Endothelial cell of umbilical vein (primary cell): ENCODE measurements at regions not wholly inside any gene's neighbourhood (a gene's known extent, or its start where the extent isn't known, plus 50 kb on each side); places are given as distances from the start of the nearest gene placed in this dataset.

Experiments
- BruUV-seq: library from RNA; stranded (reverse); fragments of 400-500 nt; replicated peaks from 2 replicates; lab custom pipeline; 2021; lab: Mats Ljungman, UMichigan
- CTCF ChIA-PET: fragments of 300-600, 350-600 bp; sonication (Branson Sonifier 250); formaldehyde crosslinking; loops from one replicate; lab custom pipeline; 2021; ENCODE audit warnings: antibody characterized with exemption, inconsistent platforms; lab: Charles Lee
- POLR2A ChIA-PET: fragments of 300-600, 350-600 bp; sonication (Branson Sonifier 250); formaldehyde crosslinking; loops from one replicate; lab custom pipeline; 2021; ENCODE audit warnings: antibody characterized with exemption, inconsistent platforms; lab: Charles Lee
- DNase-seq: peaks from one replicate; pipeline ENCODE4 v3.0.0-alpha.2; 2011; ENCODE audit warnings: low read depth, low spot score
- FAIRE-seq: peaks from 2 replicates; lab custom pipeline; 2011; peaks lifted over from hg19 to GRCh38; lab: Jason Lieb, UNC
- H2AFZ ChIP-seq: 2 replicates; pipeline ENCODE4 v1.6.0; 2012; ENCODE audit warnings: low read depth, low read length, control low read depth, inconsistent platforms
- H3K27ac ChIP-seq: 2 replicates; pipeline ENCODE4 v1.5.1; 2011; ENCODE audit warnings: low read depth, mild to moderate bottlenecking, control low read depth, low read length, moderate library complexity; ENCODE audit not compliant: insufficient read depth
- H3K27me3 ChIP-seq, 2 experiments: 2 replicates each; pipeline versions ENCODE4 v1.6.0 to v1.6.1; 2011; ENCODE audit warnings: low read length in 2 of 2, mixed read lengths in 1 of 2; ENCODE audit not compliant: control insufficient read depth in 2 of 2, insufficient read depth in 2 of 2
- H3K36me3 ChIP-seq, 2 experiments: 2 replicates in 1 of 2; 3 replicates in 1 of 2; pipeline ENCODE4 v1.5.1; 2011; ENCODE audit warnings: low read length in 2 of 2, mild to moderate bottlenecking in 1 of 2, moderate library complexity in 1 of 2; ENCODE audit not compliant: control insufficient read depth in 2 of 2, insufficient read depth in 2 of 2; ENCODE audit errors: extremely low read depth in 1 of 2
- H3K4me1 ChIP-seq: 3 replicates; pipeline ENCODE4 v1.5.1; 2011; ENCODE audit warnings: mild to moderate bottlenecking, low read length; ENCODE audit not compliant: control insufficient read depth, insufficient read depth; ENCODE audit errors: extremely low read depth
- H3K4me2 ChIP-seq: 2 replicates; pipeline ENCODE4 v1.6.1; 2011; ENCODE audit warnings: low read length, control low read depth, mixed read lengths; ENCODE audit not compliant: insufficient read depth
- H3K4me3 ChIP-seq, 3 experiments: fragments of 200-600 bp in 1 of 3; sonication (generic), shearing (Covaris generic) in 1 of 3; replicated peaks in 1 of 3; 2 replicates each; pipeline ENCODE4 v1.5.1; 2011 to 2016; ENCODE audit warnings: control low read depth in 3 of 3, low read length in 3 of 3, mild to moderate bottlenecking in 2 of 3, inconsistent platforms in 1 of 3, low read depth in 1 of 3, moderate library complexity in 1 of 3; ENCODE audit not compliant: insufficient read depth in 1 of 3
- H3K79me2 ChIP-seq: 2 replicates; pipeline ENCODE4 v1.6.0; 2012; ENCODE audit warnings: low read length, inconsistent platforms; ENCODE audit not compliant: control insufficient read depth, insufficient read depth
- H3K9ac ChIP-seq: replicated peaks from 2 replicates; pipeline ENCODE3; 2011; ENCODE audit warnings: low read length, control low read depth; ENCODE audit not compliant: insufficient read depth; ENCODE audit errors: extremely low read depth
- H3K9me1 ChIP-seq: replicated peaks from 3 replicates; pipeline ENCODE4 v1.6.0; 2011; ENCODE audit warnings: mild to moderate bottlenecking, low read length; ENCODE audit not compliant: control insufficient read depth, insufficient read depth; ENCODE audit errors: extremely low read depth
- H3K9me3 ChIP-seq: replicated peaks from 2 replicates; pipeline ENCODE4 v1.5.1; 2012; ENCODE audit warnings: low read length, inconsistent platforms; ENCODE audit not compliant: control insufficient read depth, insufficient read depth
- H4K20me1 ChIP-seq: replicated peaks from 2 replicates; pipeline ENCODE3; 2011; ENCODE audit warnings: mild to moderate bottlenecking, low read length; ENCODE audit not compliant: control insufficient read depth, insufficient read depth; ENCODE audit errors: extremely low read depth
- CTCF ChIP-seq, 2 donors: IDR thresholded peaks; 1 replicate in 1 of 2; 2 replicates in 1 of 2; pipeline ENCODE4 v1.5.1; 2011; ENCODE audit warnings: low read length in 2 of 2, mild to moderate bottlenecking in 2 of 2, moderate library complexity in 2 of 2, control low read depth in 1 of 2, inconsistent platforms in 1 of 2, low read depth in 1 of 2; ENCODE audit not compliant: insufficient read depth in 1 of 2; ENCODE audit errors: extremely low read depth in 1 of 2
- EZH2 ChIP-seq: IDR thresholded peaks from 2 replicates; pipeline ENCODE4 v1.6.1; 2012; ENCODE audit warnings: borderline replicate concordance, low read depth, mild to moderate bottlenecking, moderate library complexity, low read length, inconsistent platforms; ENCODE audit not compliant: severe bottlenecking
- FOS ChIP-seq: IDR thresholded peaks from 2 replicates; pipeline ENCODE4 v1.6.1; 2011; ENCODE audit warnings: mild to moderate bottlenecking, low read length, moderate library complexity, borderline replicate concordance; ENCODE audit not compliant: insufficient read depth
- GATA2 ChIP-seq: IDR thresholded peaks from 2 replicates; pipeline ENCODE4 v1.7.0; 2011; ENCODE audit warnings: low read depth, mild to moderate bottlenecking, moderate library complexity, mixed read lengths, low read length; ENCODE audit not compliant: insufficient read length, insufficient read depth
- JUN ChIP-seq: IDR thresholded peaks from 2 replicates; pipeline ENCODE4 v1.6.1; 2011; ENCODE audit warnings: borderline replicate concordance, low read depth; ENCODE audit not compliant: insufficient read length, insufficient read depth
- MAX ChIP-seq: IDR thresholded peaks from 2 replicates; pipeline ENCODE4 v1.6.1; 2011; ENCODE audit not compliant: insufficient read depth, insufficient read length
- MYC ChIP-seq: IDR thresholded peaks from one replicate; pipeline ENCODE4 v1.6.1; 2011; ENCODE audit warnings: mild to moderate bottlenecking, low read depth, low read length
- POLR2A ChIP-seq: IDR thresholded peaks from 2 replicates; pipeline ENCODE4 v1.6.1; 2012; ENCODE audit warnings: low read depth, mild to moderate bottlenecking, control low read depth, low read length
- POLR2AphosphoS5 ChIP-seq: IDR thresholded peaks from 2 replicates; pipeline ENCODE4 v1.6.1; 2012; ENCODE audit warnings: low read depth, mild to moderate bottlenecking, control low read depth, low read length, moderate library complexity; ENCODE audit not compliant: insufficient read depth
- dilution Hi-C: fragments of 300-500 bp; cut with MboI; formaldehyde crosslinking; loops from one replicate; pipeline ENCODE4 v1.15.0; 2019; ENCODE audit warnings: low sequenced_read_pairs; ENCODE audit not compliant: extremely low pct_ligation_motif_present
- intact Hi-C: fragments of 100-400 bp; cut with micrococcal nuclease; formaldehyde crosslinking; loops from one replicate; pipeline ENCODE4 v1.10.0; 2022

- Histone ChIP-seq H3K4me1 (no peaks in the 10 kb centered on the region), H3K4me3 (no peak overlapping the region), H3K9ac (no peak overlapping the region), H2AFZ (no peak overlapping the region), H3K9me3 (no peaks in the 10 kb centered on the region), H3K9me1 (no peaks in the 10 kb centered on the region), H3K27me3 (no peaks in the 10 kb centered on the region), H3K79me2 (no peaks in the 10 kb centered on the region), H3K27ac (no peak overlapping the region), H3K36me3 (no peaks in the 10 kb centered on the region), H4K20me1 (no peaks in the 10 kb centered on the region), H3K4me2 (no peak overlapping the region)
- DNase-seq (no peak), FAIRE-seq (no peak)
- dilution Hi-C loops (no loop called here), intact Hi-C loops (no loop called here)
- TF ChIP-seq EZH2 (no peak), CTCF (IDR thresholded peaks at IDR 0.05; ENCODE audit: extremely low read depth in 1 of 2, insufficient read depth in 1 of 2, low read depth in 1 of 2, low read length in 2 of 2) (no peak), MAX (no peak), POLR2AphosphoS5 (no peak), POLR2A (no peak), FOS (no peak)
- ChIA-PET CTCF (no interaction called here), POLR2A (no interaction called here)
- no TSS peak for BruUV-seq
Observed at GRCh38 chr2:4168834-4169233, 465.5 kb downstream of the DCDC2C start.

GRCh38 chr2:4174796-4175195 is 471.4 kb downstream of the DCDC2C start:
- FAIRE-seq = no peak
- dilution Hi-C loops = no loop called here
- H3K9me3 ChIP-seq = peaks cover 2% of the 10 kb centered on the region
- H3K36me3 ChIP-seq = no peaks in the 10 kb centered on the region
- H3K9me1 ChIP-seq = no peaks in the 10 kb centered on the region
- ChIA-PET POLR2A (no interaction called here), CTCF (no interaction called here)
- BruUV-seq = no TSS peak
- H3K9ac ChIP-seq = no peak overlapping the region
- no peak overlapping the region for H2AFZ ChIP-seq
- no peak overlapping the region for H3K4me3 ChIP-seq
- no peaks in the 10 kb centered on the region for H3K4me1 ChIP-seq
- H4K20me1 ChIP-seq = no peaks in the 10 kb centered on the region
- no peaks in the 10 kb centered on the region for H3K79me2 ChIP-seq
- intact Hi-C loops = loop anchor here (1.0 kb wide), 1 partner anchor 541 kb away; no protein-coding TSS in a partner anchor
- no peak overlapping the region for H3K4me2 ChIP-seq
- TF ChIP-seq POLR2AphosphoS5 = no peak
- TF ChIP-seq POLR2A = no peak
- TF ChIP-seq EZH2 = no peak
- TF ChIP-seq MAX = no peak
- no peak for TF ChIP-seq CTCF (IDR thresholded peaks at IDR 0.05; ENCODE audit: extremely low read depth in 1 of 2, insufficient read depth in 1 of 2, low read depth in 1 of 2, low read length in 2 of 2)
- TF ChIP-seq JUN = no peak
- TF ChIP-seq GATA2 = no peak
- TF ChIP-seq MYC = no peak
- no peak for TF ChIP-seq FOS
- no peak for DNase-seq
- H3K27me3 ChIP-seq = no peaks in the 10 kb centered on the region
- H3K27ac ChIP-seq = no peak overlapping the region
